CD4-positive, CD25-positive, alpha-beta regulatory T cell (primary cell): ENCODE measurements at regions not wholly inside any gene's neighbourhood (a gene's known extent, or its start where the extent isn't known, plus 50 kb on each side); places are given as distances from the start of the nearest gene placed in this dataset.

Experiments
- ATAC-seq, 2 donors: fragments of 150-1000 bp; cut with Tn5 transposase; one replicate each; pipeline ENCODE4 v1.10.0; 2021; ENCODE audit warnings: low read depth in 2 of 2, moderate number of reproducible peaks in 2 of 2, moderate library complexity in 1 of 2
- DNase-seq, 3 donors: peaks; one replicate each; pipeline versions ENCODE4 v3.0.0 to v3.0.0-alpha.2; 2012 to 2022; ENCODE audit warnings: mixed read lengths in 1 of 3
- H3K27ac ChIP-seq: one replicate; pipeline ENCODE4 v1.7.0; 2013; ENCODE audit warnings: mild to moderate bottlenecking, low read length; ENCODE audit not compliant: insufficient read depth, poor library complexity, severe bottlenecking
- H3K27me3 ChIP-seq: one replicate; pipeline ENCODE4 v1.7.0; 2013; ENCODE audit warnings: low read length; ENCODE audit not compliant: control insufficient read depth, insufficient read depth
- H3K36me3 ChIP-seq: one replicate; pipeline ENCODE4 v1.7.0; 2013; ENCODE audit warnings: mild to moderate bottlenecking, low read length, moderate library complexity; ENCODE audit not compliant: control insufficient read depth, insufficient read depth
- H3K4me1 ChIP-seq: 2 replicates; pipeline ENCODE4 v1.7.0; 2013; ENCODE audit warnings: mild to moderate bottlenecking, low read length; ENCODE audit not compliant: insufficient read depth, control insufficient read depth, poor library complexity, severe bottlenecking
- H3K4me3 ChIP-seq: one replicate; pipeline ENCODE4 v1.7.0; 2013; ENCODE audit warnings: low read depth, mild to moderate bottlenecking, low read length, moderate library complexity
- H3K9me3 ChIP-seq, 2 experiments: 1 replicate in 1 of 2; 2 replicates in 1 of 2; pipeline ENCODE4 v1.7.0; 2013; ENCODE audit warnings: low read length in 2 of 2, mild to moderate bottlenecking in 1 of 2, moderate library complexity in 1 of 2; ENCODE audit not compliant: control insufficient read depth in 2 of 2
- H3K27ac Mint-ChIP-seq, 3 donors: one replicate each; pipeline ENCODE4 v1.8.0; 2020 to 2022; ENCODE audit warnings: mild to moderate bottlenecking in 3 of 3, mixed read lengths in 3 of 3, moderate library complexity in 2 of 3
- H3K27me3 Mint-ChIP-seq: one replicate; pipeline ENCODE4 v1.8.0; 2022; ENCODE audit warnings: mild to moderate bottlenecking, mixed read lengths
- H3K36me3 Mint-ChIP-seq: one replicate; pipeline ENCODE4 v1.8.0; 2020; ENCODE audit warnings: mixed read lengths
- H3K4me1 Mint-ChIP-seq, 4 donors: one replicate each; pipeline ENCODE4 v1.8.0; 2020 to 2022; ENCODE audit warnings: mixed read lengths in 4 of 4, mild to moderate bottlenecking in 1 of 4
- H3K4me3 Mint-ChIP-seq, 4 donors: one replicate each; pipeline ENCODE4 v1.8.0; 2020 to 2022; ENCODE audit warnings: mild to moderate bottlenecking in 4 of 4, mixed read lengths in 4 of 4, moderate library complexity in 3 of 4
- H3K9me3 Mint-ChIP-seq, 7 donors: one replicate each; pipeline ENCODE4 v1.8.0; 2020 to 2022; ENCODE audit warnings: mixed read lengths in 7 of 7, mild to moderate bottlenecking in 3 of 7, moderate library complexity in 2 of 7

DNA sequence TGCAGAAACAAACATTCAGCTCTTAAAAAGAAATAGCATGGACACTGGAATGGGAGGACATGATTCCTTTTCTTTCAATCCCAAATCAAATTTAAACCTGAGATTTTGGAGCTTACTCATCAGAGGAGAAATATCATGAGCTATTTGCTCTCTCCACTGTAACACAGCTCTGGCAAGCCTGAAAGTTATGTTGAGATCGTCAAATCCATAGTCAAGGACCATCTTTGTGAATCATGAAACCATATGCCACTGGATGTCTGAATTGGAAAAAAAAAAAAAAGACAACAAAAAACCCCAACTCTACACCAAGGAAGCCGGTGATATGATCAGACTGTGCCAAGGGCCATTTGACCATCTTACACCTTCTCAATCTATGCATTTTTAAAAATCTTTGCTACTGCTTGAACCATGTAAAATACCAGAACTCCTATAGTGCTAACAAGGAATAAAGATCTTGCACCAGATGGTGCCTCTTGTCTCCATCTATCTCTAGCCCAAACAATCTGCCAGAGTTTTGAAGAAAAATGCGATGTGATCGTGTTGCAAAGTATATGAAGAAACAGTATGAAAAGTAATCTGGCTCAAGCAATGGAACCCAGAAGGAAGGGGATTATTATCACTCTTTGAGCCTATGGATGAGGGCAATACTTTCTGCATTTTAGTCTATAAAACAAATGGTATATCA, 138.1 kb upstream of the MEF2C start:
- H3K4me3 Mint-ChIP-seq = no peak overlapping the region

DNA sequence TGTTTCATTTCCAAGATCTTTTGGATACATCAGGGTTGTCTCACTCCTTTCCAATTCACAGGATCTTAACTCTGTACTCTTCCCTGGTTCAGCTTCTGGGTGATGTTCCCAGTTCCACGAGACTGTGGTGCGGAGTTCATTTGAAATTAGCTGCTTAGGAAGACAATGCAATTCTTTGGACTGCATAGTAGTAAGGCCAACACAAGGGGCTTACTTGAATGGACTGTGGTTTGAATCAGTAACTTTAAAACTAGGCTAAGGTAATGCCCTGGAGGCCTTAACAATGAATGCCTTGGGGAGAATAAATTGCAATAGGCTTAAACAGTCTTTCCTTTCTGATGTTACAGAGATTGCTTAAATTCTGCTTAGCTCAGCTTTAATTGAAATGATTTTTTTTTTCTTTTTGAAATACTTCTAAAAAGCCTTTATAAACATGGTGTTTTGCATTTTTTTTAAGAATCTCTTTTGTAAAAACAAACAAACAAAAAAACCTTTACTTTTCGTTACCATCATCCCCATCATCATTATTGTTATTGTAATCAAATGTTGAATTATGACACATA, 133.8 kb upstream of the MEF2C start:
- Histone ChIP-seq H3K4me1 (no peaks in the 10 kb centered on the region), H3K9me3 (no peaks in the 10 kb centered on the region), H3K27me3 (no peaks in the 10 kb centered on the region), H3K27ac (no peak overlapping the region), H3K4me3 (no peak overlapping the region), H3K36me3 (no peaks in the 10 kb centered on the region)
- Mint-ChIP-seq H3K4me1 (peaks cover 0 to 5% (median 0%) of the 10 kb centered on the region in 4 donors), H3K27ac (no peak overlapping the region), H3K27me3 (no peaks in the 10 kb centered on the region), H3K4me3 (no peak overlapping the region), H3K36me3 (no peaks in the 10 kb centered on the region), H3K9me3 (peaks cover 0 to 4% (median 0%) of the 10 kb centered on the region in 7 donors)
- DNase-seq (no peak), ATAC-seq (no peak)

More for the DNA sequence above, 138.1 kb upstream of the MEF2C start:
- Mint-ChIP-seq H3K27ac (no peak overlapping the region), H3K9me3 (peaks cover 0 to 3% (median 1%) of the 10 kb centered on the region in 7 donors), H3K27me3 (no peaks in the 10 kb centered on the region), H3K36me3 (no peaks in the 10 kb centered on the region), H3K4me1 (peaks cover 0 to 5% (median 0%) of the 10 kb centered on the region in 4 donors)
- DNase-seq (no peak), ATAC-seq (no peak)
- H3K27ac ChIP-seq = no peak overlapping the region
- H3K4me1 ChIP-seq = no peaks in the 10 kb centered on the region
- no peaks in the 10 kb centered on the region for H3K27me3 ChIP-seq
- no peak overlapping the region for H3K4me3 ChIP-seq
- no peaks in the 10 kb centered on the region for H3K36me3 ChIP-seq
- no peaks in the 10 kb centered on the region for H3K9me3 ChIP-seq

DNA sequence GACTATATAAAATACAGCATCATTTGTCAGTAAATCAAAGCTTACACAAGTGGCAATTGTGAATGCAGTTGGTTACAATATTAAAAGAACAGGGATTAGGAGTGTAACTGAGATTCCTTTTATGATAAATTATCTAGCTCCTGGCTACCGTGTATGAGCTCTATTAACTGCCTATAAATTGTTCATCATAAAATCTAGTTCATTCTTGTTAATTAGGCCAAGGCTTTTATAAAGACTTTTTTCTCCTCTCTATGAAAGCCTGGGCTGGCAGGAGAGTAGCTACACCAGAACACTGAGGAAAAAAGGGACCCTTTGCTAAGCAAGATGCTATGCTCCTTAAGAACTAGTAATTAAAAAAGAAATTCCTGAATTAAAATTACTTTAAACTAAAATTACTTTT, 132.4 kb upstream of the MEF2C start:
- no peak overlapping the region for H3K4me3 ChIP-seq
- H3K27ac ChIP-seq = no peak overlapping the region
- peaks cover 0 to 5% (median 0%) of the 10 kb centered on the region in 4 donors for H3K4me1 Mint-ChIP-seq
- H3K27me3 Mint-ChIP-seq = no peaks in the 10 kb centered on the region
- no peak overlapping the region for H3K27ac Mint-ChIP-seq
- no peaks in the 10 kb centered on the region for H3K36me3 Mint-ChIP-seq
- peaks cover 0 to 4% (median 0%) of the 10 kb centered on the region in 7 donors for H3K9me3 Mint-ChIP-seq
- H3K27me3 ChIP-seq = no peaks in the 10 kb centered on the region
- ATAC-seq = no peak
- H3K36me3 ChIP-seq = no peaks in the 10 kb centered on the region
- no peak overlapping the region for H3K4me3 Mint-ChIP-seq
- H3K9me3 ChIP-seq = no peaks in the 10 kb centered on the region
- no peaks in the 10 kb centered on the region for H3K4me1 ChIP-seq
- DNase-seq = no peak

- Mint-ChIP-seq H3K36me3 (no peaks in the 10 kb centered on the region), H3K27ac (no peak overlapping the region), H3K4me1 (no peaks in the 10 kb centered on the region), H3K4me3 (no peak overlapping the region), H3K27me3 (no peaks in the 10 kb centered on the region), H3K9me3 (peaks cover 0 to 8% (median 0%) of the 10 kb centered on the region in 7 donors)
- ATAC-seq = no peak
- Histone ChIP-seq H3K4me3 (no peak overlapping the region), H3K27ac (no peak overlapping the region), H3K4me1 (no peaks in the 10 kb centered on the region), H3K27me3 (no peaks in the 10 kb centered on the region), H3K9me3 (no peaks in the 10 kb centered on the region), H3K36me3 (no peaks in the 10 kb centered on the region)
- no peak for DNase-seq
These were observed 129.1 kb upstream of the MEF2C start for GRCh38 chr5:89011778-89012711.

DNA sequence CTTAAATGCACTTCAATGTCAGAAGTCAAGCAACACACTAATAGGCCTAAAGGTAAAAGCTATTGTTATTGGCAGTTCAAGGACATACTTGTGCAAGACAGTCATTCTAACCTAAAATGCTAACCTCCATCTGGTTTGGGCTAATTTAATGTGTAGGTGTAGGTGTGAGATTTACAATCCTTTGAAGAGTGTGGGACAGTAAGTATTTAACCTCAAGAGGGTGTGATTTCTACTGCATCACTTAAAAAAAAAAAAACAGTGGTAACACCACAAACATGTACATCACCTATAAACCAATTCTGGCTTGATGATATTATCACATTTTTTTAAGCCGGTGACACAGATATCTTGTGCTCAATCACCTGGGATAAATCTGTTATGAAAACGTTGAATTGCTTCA, 127.5 kb upstream of the MEF2C start:
- Mint-ChIP-seq H3K9me3 (peaks cover 0 to 5% (median 0%) of the 10 kb centered on the region in 7 donors), H3K27ac (no peak overlapping the region), H3K36me3 (no peaks in the 10 kb centered on the region), H3K27me3 (no peaks in the 10 kb centered on the region), H3K4me3 (no peak overlapping the region), H3K4me1 (no peaks in the 10 kb centered on the region)
- Histone ChIP-seq H3K36me3 (no peaks in the 10 kb centered on the region), H3K9me3 (no peaks in the 10 kb centered on the region), H3K4me3 (no peak overlapping the region), H3K27ac (no peak overlapping the region), H3K4me1 (no peaks in the 10 kb centered on the region), H3K27me3 (no peaks in the 10 kb centered on the region)
- DNase-seq (no peak), ATAC-seq (no peak)

GRCh38 chr5:89008291-89008690, 125.3 kb upstream of the MEF2C start:
- DNase-seq = no peak
- no peaks in the 10 kb centered on the region for H3K27me3 ChIP-seq
- no peaks in the 10 kb centered on the region for H3K4me1 Mint-ChIP-seq
- H3K27ac Mint-ChIP-seq = no peak overlapping the region
- peaks cover 0 to 6% (median 4%) of the 10 kb centered on the region in 7 donors for H3K9me3 Mint-ChIP-seq
- no peaks in the 10 kb centered on the region for H3K9me3 ChIP-seq
- ATAC-seq = no peak
- H3K4me3 ChIP-seq = no peak overlapping the region
- H3K27ac ChIP-seq = no peak overlapping the region
- H3K36me3 ChIP-seq = no peaks in the 10 kb centered on the region
- no peak overlapping the region for H3K4me3 Mint-ChIP-seq
- H3K4me1 ChIP-seq = no peaks in the 10 kb centered on the region
- no peaks in the 10 kb centered on the region for H3K27me3 Mint-ChIP-seq
- H3K36me3 Mint-ChIP-seq = no peaks in the 10 kb centered on the region

DNA sequence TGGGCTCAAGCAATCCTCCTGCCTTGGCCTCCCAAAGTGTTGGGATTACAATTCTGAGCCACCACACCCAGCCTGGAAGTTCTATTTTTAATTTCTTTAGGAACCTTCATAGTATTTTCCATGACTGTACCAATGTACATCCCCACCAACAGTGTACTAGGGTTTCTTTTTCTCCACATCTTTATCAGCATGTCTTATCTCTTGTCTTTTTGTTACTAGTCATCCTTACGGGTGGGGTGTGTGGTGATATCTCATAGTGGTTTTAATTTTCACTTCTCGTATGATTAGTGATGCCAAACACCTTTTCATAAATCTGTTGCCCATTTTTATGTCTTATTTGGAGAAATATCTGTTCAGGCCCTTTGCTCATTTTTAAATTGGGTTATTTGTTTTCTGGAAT, 123.0 kb upstream of the MEF2C start:
- Histone ChIP-seq H3K4me1 (no peaks in the 10 kb centered on the region), H3K9me3 (no peaks in the 10 kb centered on the region), H3K36me3 (no peaks in the 10 kb centered on the region), H3K4me3 (no peak overlapping the region), H3K27ac (no peak overlapping the region), H3K27me3 (no peaks in the 10 kb centered on the region)
- no peaks in the 10 kb centered on the region for H3K27me3 Mint-ChIP-seq
- H3K4me3 Mint-ChIP-seq = no peak overlapping the region
- H3K27ac Mint-ChIP-seq = no peak overlapping the region
- no peak for ATAC-seq
- DNase-seq = no peak
- no peaks in the 10 kb centered on the region for H3K4me1 Mint-ChIP-seq
- peaks cover 0 to 7% (median 4%) of the 10 kb centered on the region in 7 donors for H3K9me3 Mint-ChIP-seq
- H3K36me3 Mint-ChIP-seq = no peaks in the 10 kb centered on the region
